ENCODE measurements at regions not wholly inside any gene's neighbourhood (a gene's known extent, or its start where the extent isn't known, plus 50 kb on each side); places are given as distances from the start of the nearest gene placed in this dataset.

- DNase-seq (ENCODE audit: low read depth, low spot score) = no peak
Observed at GRCh38 chr6:28734443-28734959, 189.3 kb downstream of the TRIM27 start.

- no peak for DNase-seq (ENCODE audit: low read depth, low spot score)
Observed at GRCh38 chr6:28736121-28736520, 187.7 kb downstream of the TRIM27 start.

DNA sequence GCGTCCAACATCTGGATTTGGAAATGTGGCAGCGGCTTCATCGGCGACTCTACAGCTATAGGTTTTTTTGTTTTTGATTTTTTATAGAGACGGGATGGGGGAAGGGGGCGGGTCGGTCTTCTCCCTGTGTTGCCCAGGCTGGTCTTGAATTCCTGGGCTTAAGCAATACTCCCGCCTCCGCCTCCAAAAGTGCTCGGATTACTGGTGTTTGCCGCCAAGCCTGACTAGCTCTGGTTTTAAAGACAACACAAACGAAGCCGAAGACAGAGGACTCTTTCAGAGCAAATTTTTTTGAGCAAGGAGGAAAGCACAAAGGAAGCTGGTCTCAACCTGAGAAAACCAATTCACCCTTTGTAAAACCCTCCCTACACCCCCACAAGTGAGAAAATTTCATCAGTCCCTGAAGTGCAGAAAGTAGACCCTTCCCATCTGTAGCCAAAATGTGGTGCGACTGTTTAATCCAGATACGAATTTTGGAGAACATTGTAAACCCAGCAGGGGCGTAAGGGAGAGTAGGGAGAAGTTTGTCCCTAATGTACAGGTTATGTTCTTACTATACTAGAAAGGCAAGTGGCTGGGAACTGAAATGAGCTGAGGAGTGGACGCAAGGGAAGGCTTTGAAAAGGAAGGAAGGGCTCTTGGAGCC lies 185.9 kb downstream of the TRIM27 start:
- no peak for DNase-seq (ENCODE audit: low read depth, low spot score)

DNA sequence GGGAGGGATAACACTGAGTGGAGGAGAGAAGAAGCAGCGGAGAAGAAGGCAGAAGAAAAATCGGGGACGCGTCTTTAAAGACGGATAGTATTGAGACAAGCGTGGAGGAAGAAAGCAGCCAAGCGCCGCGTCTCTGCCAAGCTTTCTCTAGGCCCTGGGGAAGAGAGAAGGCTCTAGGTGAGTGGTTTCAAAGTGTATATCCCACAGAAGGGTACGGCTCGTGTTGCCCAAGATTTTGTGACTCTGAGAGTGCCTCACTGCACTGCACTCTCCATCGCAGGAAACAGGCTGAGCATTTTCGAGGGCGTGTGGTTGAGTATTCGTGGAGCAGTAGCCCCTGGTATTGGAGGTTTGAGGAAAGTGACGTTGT lies 185.4 kb downstream of the TRIM27 start:
- DNase-seq (ENCODE audit: low read depth, low spot score) = no peak

DNA sequence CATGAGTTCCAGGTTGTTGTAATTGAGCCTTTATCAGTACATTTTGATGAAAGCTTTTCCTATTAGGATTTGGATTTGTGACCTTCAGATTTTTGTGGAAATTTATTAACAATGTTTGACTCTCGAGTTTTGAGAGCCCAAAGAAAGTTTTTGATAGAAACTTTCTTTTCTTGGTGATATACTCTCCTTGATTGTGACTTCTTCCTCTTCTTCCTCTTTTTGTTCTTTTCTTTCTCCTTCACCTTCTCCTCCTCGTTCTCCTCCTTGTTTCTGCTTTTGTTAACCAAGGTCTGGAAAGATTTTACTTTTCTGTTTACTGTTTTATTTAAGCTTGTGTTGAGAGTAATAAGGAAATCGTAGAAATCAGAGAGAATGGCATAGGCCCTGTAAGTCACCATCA lies 182.4 kb downstream of the TRIM27 start:
- DNase-seq (ENCODE audit: low read depth, low spot score) = no peak

GRCh38 chr6:28742668-28743270 lies 181.0 kb downstream of the TRIM27 start:
- DNase-seq (ENCODE audit: low read depth, low spot score) = no peak

DNA sequence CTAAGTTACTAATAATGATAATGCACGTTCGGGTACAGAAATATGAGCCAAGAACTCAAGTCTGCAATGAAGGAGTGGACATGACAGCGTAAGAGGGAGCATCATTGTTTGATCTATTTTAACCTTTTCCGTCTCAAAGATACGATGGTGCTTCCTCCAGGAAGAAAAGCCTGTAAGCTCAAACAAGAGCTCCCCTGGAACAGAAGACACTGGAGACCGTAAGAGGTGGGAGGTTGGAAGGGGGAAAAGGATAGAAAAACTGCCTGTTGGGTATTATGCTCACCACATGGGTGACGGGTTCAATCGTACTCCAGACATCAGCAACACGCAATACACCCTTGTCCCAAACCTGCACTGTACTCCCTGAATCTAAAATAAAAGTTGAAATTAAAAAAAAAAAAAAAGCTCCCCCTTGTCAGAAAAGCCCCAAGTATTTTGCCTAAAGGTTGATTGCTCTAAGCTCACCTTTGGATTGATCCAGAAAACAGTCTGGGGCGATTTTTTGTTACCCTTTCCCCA lies 180.5 kb downstream of the TRIM27 start:
- no peak for DNase-seq (ENCODE audit: low read depth, low spot score)

- no peak for DNase-seq (ENCODE audit: low read depth, low spot score)
Observed at GRCh38 chr6:28747083-28747630, 176.6 kb downstream of the TRIM27 start.

DNA sequence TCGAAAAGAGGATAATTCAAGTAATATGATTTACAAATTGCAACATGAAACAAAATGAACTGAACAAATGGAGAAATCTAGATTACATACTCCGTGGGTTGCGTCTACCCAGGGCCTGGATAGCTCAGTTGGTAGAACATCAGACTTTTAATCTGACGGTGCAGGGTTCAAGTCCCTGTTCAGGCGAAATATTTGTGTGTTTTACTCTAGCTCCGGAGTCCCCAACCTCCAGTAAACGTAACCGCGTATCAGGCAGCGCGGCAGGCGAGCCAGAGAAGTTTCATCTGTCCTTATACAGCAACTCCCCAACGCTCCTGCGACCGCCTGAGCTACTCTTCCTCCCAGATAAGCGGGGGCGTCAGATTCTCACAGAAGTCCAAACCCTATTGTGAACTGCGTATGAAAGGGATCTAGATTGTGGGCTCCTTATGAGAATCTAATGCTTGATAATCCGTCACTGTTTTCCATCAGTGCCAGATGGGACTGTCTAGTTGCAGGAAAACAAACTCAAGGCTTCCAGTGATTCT lies 176.1 kb downstream of the TRIM27 start:
- DNase-seq (ENCODE audit: low read depth, low spot score) = no peak

GRCh38 chr6:28748192-28748591 lies 175.6 kb downstream of the TRIM27 start:
- no peak for DNase-seq (ENCODE audit: low read depth, low spot score)

DNA sequence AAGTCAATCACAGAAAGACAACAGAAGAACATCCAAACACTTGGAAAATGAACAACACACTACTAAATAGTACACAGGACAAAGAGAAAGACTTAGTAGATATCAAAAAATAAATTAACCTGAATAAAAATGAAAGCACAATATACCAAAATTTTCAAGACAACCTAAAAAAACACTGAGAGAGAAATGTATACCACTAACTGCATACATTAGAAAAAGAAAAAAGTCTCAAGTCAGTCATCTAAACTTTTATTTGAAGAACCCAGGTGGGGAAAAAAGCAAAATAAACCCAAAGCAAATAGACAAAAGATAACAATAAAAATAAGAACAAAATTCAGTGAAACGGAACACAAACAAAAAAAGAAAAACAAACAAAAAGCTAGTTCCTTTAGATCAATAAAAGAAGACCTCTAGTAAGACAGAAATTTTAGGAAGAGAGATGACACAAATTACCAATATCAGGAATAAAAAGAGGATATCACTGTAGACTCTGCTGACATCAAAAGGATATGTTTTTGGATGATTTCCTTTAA lies 172.8 kb downstream of the TRIM27 start:
- no peak for DNase-seq (ENCODE audit: low read depth, low spot score)

DNA sequence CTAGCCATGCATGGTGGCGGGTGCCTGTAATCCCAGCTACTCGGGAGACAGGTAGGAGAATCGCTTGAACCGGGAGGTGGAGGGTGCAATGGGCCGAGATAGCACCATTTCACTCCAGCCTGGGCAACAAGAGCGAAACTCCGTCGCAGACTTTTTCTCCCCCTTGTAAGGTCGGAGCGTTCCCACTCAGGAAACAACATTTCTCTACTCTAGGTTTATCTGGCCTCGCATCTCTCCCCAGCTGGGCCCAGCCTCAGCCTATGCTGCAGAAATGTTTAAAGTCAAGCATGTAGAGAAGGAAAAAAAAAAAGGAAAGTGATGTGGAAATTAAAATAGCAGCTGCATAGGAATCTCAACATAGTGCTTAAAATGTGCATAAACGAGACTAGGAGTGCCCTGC lies 172.3 kb downstream of the TRIM27 start:
- DNase-seq (ENCODE audit: low read depth, low spot score) = no peak

GRCh38 chr6:28751963-28752350 lies 171.8 kb downstream of the TRIM27 start:
- no peak for DNase-seq (ENCODE audit: low read depth, low spot score)

- DNase-seq (ENCODE audit: low read depth, low spot score) = no peak
Observed at GRCh38 chr6:28757429-28758045, 166.2 kb downstream of the TRIM27 start.

DNA sequence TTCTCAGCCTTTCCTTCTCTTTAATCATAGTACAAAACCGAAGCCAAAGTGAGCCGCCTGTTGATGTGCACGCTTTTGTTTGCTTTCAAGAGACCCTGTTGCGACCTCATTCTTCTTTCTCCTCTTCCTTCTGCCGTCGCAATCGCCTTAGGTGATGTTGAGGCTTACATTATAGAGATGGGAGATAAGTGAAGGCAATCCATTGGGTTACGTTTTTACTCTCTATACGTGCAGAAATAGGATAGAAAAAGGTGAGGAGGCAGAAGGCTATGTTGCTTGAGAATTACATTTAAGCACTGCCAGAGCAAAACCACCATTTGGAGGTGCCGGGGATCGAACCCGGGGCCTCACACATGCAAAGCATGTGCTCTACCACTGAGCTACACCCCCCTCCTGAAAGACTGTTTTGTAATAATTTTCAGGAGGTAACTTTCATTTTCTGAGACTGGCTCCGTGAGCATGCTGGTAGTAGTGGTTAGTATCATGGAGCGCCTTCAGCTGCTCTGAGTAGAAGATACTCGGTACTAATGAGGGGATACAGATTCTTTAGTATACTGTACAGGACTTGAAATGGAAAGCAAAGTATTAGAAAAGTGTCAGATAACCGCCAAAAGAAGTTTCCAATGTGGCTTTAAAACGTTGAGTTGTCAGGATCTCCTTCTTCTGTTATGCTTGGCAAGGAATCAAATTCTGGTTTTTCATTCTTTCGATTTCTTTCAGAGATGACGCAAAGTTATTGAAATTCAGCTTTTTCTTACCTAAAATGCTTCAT lies 165.6 kb downstream of the TRIM27 start:
- DNase-seq (ENCODE audit: low read depth, low spot score) = no peak

- no peak for DNase-seq (ENCODE audit: low read depth, low spot score)
Observed at GRCh38 chr6:28758818-28759235, 165.0 kb downstream of the TRIM27 start.

- no peak for DNase-seq (ENCODE audit: low read depth, low spot score)
Observed at GRCh38 chr6:28764014-28764723, 159.6 kb downstream of the TRIM27 start.

DNA sequence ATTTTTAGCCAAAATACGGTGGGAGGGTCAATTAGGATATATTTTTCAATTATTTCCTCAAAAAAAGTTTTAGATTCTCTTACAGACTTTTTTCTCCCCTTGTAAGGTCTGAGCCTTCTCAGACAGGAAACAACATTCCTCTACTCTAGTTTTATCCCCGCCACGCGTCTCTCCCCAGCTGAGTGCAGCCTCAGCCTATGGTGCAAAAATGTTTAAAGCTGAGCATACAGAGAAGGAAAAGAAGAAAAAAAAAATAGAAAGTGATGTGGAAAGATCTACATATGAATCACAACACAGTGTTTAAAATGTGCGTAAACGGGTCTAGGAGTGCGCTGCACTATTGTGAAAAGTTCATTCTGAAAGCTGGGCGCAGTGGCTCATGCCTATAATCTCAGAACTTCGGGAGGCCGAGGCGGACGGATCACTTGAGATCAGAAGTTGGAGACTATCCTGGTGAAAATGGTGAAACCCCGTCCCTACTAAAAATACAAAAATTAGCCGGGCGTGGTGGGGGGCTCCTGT lies 159.0 kb downstream of the TRIM27 start:
- no peak for DNase-seq (ENCODE audit: low read depth, low spot score)

GRCh38 chr6:28765978-28766351 lies 157.8 kb downstream of the TRIM27 start:
- DNase-seq (ENCODE audit: low read depth, low spot score) = no peak

DNA sequence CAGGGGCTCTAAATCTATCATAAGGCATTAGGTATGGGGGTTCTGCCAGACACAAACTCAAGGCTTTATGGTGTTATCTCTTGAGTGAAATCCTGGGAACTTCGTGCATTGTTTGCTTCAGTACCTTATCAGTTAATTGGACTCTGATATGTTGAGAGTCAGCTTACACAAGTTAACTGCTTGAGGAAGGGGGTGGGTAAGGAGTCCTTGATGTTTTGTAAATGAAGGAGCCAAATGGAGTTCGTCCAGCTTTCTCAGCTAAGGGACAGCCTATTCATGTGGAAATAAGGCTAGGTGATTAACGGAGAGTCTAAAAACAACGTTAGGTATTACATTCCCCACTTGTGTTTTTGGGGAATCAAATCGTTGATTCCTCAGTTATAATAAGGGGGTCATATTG lies 157.4 kb downstream of the TRIM27 start:
- DNase-seq (ENCODE audit: low read depth, low spot score) = no peak

Measured in activated CD4-positive, CD25-positive, alpha-beta regulatory T cell treated with anti-CD3 and anti-CD28 coated beads, Interleukin-2, amount 50 U/mL, for 16 hours (primary cell).